ENCODE measurements at regions not wholly inside any gene's neighbourhood (a gene's known extent, or its start where the extent isn't known, plus 50 kb on each side); places are given as distances from the start of the nearest gene placed in this dataset.

DNA sequence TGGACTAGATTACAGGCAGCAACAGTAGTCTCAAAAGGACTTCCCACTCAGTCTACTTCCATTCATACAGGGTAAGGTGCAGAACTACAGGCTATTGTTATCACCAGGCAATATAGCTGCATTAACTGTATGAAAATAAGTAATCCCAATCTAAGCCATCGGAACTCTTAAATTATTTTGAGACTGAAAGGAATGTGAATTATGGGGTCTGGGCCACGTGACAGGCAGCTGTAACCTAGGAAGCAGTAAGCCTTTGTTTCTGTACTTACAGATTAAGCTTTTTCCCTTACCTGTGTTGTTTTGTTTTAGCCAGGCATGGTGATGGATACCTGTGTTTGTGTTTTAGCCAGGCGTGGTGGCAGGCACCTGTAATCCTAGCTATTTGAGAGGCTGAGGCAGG, 152.4 kb upstream of the TRIM24 start:
- no peak for TF ChIP-seq USF2 (IDR thresholded peaks at IDR 0.05; ENCODE audit: borderline replicate concordance, low read depth, low read length)
- TF ChIP-seq POLR2A (IDR thresholded peaks at IDR 0.05; ENCODE audit: low read depth, low read length), result no peak
- TF ChIP-seq HDAC2 (IDR thresholded peaks at IDR 0.05), result no peak
- no peak for TF ChIP-seq RBBP5 (conservative IDR thresholded peaks at IDR 0.05)
- no peak for TF ChIP-seq EZH2 (IDR thresholded peaks at IDR 0.05; ENCODE audit: borderline replicate concordance, control insufficient read depth, low read depth, low read length)
- TF ChIP-seq ZNF207 (IDR thresholded peaks at IDR 0.05; ENCODE audit: borderline replicate concordance), result no peak
- no peak for TF ChIP-seq CTCF (IDR thresholded peaks at IDR 0.05 in 2 of 3, conservative IDR thresholded peaks at IDR 0.05 in 1 of 3; ENCODE audit: control insufficient read depth in 2 of 3, extremely low read depth in 1 of 3, insufficient read depth in 1 of 3, low read depth in 3 of 3, low read length in 3 of 3)
- no peak for TF ChIP-seq MTA3 (IDR thresholded peaks at IDR 0.05; ENCODE audit: borderline replicate concordance, low read length)
- TF ChIP-seq, protein P1, sequence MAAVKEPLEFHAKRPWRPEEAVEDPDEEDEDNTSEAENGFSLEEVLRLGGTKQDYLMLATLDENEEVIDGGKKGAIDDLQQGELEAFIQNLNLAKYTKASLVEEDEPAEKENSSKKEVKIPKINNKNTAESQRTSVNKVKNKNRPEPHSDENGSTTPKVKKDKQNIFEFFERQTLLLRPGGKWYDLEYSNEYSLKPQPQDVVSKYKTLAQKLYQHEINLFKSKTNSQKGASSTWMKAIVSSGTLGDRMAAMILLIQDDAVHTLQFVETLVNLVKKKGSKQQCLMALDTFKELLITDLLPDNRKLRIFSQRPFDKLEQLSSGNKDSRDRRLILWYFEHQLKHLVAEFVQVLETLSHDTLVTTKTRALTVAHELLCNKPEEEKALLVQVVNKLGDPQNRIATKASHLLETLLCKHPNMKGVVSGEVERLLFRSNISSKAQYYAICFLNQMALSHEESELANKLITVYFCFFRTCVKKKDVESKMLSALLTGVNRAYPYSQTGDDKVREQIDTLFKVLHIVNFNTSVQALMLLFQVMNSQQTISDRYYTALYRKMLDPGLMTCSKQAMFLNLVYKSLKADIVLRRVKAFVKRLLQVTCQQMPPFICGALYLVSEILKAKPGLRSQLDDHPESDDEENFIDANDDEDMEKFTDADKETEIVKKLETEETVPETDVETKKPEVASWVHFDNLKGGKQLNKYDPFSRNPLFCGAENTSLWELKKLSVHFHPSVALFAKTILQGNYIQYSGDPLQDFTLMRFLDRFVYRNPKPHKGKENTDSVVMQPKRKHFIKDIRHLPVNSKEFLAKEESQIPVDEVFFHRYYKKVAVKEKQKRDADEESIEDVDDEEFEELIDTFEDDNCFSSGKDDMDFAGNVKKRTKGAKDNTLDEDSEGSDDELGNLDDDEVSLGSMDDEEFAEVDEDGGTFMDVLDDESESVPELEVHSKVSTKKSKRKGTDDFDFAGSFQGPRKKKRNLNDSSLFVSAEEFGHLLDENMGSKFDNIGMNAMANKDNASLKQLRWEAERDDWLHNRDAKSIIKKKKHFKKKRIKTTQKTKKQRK (IDR thresholded peaks at IDR 0.05; ENCODE audit: low read depth, low read length), result no peak
- no peak for TF ChIP-seq YY1 (IDR thresholded peaks at IDR 0.05; ENCODE audit: low read depth, low read length)
- TF ChIP-seq FOXM1 (IDR thresholded peaks at IDR 0.05; ENCODE audit: low read depth, low read length), result no peak
- TF ChIP-seq TAF1 (IDR thresholded peaks at IDR 0.05; ENCODE audit: borderline replicate concordance, low read depth, low read length), result no peak
- no peak for TF ChIP-seq NR2F1 (conservative IDR thresholded peaks at IDR 0.05)
